ENCODE measurements at regions not wholly inside any gene's neighbourhood (a gene's known extent, or its start where the extent isn't known, plus 50 kb on each side); places are given as distances from the start of the nearest gene placed in this dataset.
"Not testable (repeated sequence)": the region's sequence is repeated elsewhere in the genome, so short reads cannot be mapped to it uniquely, and the experiment has no call there.

- DNase-seq (ENCODE audit: low spot score) = no peak
These were observed 144.0 kb upstream of the PALMD start for GRCh38 chr1:99501871-99502270.

GRCh38 chr1:99502400-99502799 lies 143.5 kb upstream of the PALMD start:
- no peak for DNase-seq (ENCODE audit: low spot score)

DNA sequence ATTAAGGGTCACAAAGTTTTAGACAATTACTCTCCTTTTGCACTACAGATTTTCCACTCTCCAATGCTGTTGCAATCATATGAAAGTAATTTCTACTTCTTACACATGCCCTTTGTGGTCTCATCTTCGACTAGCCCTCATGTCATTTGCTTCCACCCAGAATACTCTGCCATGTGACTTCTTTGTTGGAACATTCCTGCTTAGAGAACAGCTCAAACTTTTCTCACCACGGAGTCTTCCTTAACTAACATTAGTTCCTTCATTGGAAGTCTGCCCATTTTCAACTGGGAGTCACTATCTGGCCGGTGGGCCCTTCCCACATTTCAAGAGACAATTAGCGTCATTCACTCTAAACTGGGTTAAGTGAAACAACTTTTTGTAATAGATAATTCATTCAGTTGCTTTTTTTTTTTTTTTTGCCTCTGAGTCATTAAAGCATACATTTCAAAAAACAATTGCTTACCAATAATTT lies 142.6 kb upstream of the PALMD start:
- no peak for DNase-seq (ENCODE audit: low spot score)

- DNase-seq (ENCODE audit: low spot score) = no peak
These were observed 141.6 kb upstream of the PALMD start for GRCh38 chr1:99504287-99504686.

- DNase-seq (ENCODE audit: low spot score) = no peak
These were observed 139.3 kb upstream of the PALMD start for GRCh38 chr1:99506631-99507030.

DNA sequence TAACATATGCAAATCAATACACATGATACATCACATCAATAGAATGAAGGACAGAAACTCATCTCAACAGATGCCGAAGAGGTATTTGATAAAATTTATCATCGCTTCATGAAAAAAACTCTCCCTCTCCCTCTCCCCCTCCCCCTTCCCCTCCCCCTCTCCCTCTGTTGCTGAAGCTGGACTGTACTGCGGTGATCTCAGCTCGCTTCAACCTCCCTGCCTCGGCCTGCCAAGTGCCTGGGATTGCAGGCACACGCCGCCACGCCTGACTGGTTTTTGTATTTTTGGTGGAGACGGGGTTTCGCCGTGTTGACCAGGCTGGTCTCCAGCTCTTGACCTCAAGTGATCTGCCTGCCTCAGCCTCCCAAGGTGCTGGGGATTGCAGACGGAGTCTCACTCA lies 138.5 kb upstream of the PALMD start:
- not testable (repeated sequence) for DNase-seq (ENCODE audit: low spot score)

- DNase-seq (ENCODE audit: low spot score) = no peak
These were observed 137.8 kb upstream of the PALMD start for GRCh38 chr1:99507906-99508732.

- DNase-seq (ENCODE audit: low spot score) = not testable (repeated sequence)
These were observed 137.0 kb upstream of the PALMD start for GRCh38 chr1:99508733-99509445.

DNA sequence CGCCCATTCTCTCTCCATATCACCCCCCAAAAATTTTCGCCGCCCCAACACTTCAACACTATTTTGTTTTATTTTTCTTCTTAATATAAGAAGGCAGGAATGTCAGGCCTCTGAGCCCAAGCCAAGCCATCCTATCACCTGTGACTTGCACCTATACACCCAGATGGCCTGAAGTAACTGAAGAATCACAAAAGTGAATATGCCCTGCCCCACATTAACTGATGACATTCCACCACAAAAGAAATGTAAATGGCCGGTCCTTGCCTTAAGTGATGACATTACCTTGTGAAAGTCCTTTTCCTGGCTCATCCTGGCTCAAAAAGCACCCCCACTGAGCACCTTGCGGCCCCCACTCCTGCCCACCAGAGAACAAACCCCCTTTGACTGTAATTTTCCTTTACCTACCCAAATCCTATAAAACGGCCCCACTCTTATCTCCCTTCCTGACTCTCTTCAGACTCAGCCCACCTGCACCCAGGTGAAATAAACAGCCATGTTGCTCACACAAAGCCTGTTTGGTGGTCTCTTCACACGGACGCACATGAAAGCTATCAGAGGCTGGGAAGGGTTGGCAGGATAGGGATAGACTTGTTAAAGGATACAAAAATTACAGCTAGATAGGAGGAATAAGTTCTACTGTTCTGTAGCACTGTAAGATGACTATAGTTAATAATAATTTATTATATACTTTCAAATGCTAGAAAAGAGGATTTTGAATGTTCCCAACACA lies 130.9 kb upstream of the PALMD start:
- not testable (repeated sequence) for DNase-seq (ENCODE audit: low spot score)

GRCh38 chr1:99516141-99516540 lies 129.8 kb upstream of the PALMD start:
- DNase-seq (ENCODE audit: low spot score) = no peak

DNA sequence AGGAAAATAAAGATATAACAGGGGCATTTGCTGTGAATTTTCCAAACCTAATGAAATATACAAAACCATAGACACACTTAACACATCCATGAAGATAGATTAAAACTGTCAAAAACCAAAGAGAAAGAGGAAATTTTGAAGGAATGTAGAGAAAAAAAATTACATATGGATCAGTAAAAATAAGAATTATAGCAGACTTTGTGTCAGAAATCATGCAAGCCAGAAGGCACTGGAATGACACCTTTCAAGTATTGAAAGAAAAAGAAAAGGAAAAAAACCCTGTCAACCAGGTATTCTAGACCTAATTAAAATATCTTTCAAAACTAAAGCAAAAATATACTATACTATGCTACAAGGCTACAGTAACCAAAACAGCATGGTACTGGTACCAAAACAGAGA lies 125.8 kb upstream of the PALMD start:
- DNase-seq (ENCODE audit: low spot score) = no peak

DNA sequence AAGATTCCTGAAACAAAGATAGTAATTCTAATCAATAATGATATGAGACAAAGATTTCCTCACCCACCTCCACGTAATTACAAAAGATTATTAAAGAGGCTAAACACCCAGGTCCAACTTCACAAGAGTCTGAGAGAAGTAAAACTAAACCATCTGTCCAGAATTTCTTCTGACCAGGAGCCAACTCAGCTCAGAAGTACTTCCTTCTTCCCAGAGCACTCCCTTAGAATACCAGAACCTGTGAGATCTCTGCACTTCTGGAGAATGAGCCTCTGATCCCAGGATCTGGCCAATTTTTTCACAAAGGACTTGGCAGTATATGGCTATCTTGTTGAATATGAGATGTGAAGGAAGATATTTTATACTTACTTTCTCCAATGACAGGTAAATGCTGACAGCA lies 120.6 kb upstream of the PALMD start:
- DNase-seq (ENCODE audit: low spot score) = no peak

DNA sequence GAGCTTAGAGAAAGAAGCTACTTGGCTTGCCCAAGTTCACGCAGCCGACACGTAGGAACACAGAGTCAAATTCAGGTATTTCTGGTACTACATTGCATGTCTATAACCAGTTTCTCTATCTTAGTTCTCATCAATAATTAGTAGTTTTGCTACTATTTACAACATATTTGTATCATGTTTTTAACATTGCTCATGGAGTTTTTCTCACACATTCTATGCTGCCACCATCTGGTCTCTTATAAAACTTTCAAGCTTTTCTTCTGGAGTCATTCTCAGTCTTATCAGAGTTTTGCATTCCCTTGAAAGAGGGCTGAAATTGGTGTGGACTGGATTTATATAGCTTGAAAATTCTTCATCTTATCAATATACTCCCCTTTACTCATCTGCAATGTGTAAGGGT lies 118.8 kb upstream of the PALMD start:
- DNase-seq (ENCODE audit: low spot score) = peak; percentile 39

DNA sequence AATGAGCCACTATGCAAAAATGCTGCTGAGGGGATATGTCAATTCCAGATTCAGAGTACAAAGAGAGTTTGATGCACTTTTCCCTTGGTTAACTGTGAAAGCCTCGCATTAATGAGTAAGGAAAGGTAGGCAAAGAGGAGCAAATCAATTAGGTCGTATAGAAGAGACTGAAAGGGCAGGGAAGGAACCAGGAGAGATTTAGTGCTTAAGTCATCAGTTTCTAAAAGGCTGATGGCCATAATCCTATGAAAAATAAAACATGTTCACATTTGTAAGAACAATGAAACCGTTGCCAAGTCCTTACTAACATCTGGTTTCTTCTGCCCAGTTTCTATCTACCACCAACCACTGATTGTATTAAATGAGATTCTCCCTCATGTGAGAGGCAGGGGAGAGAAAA lies 118.4 kb upstream of the PALMD start:
- no peak for DNase-seq (ENCODE audit: low spot score)

DNA sequence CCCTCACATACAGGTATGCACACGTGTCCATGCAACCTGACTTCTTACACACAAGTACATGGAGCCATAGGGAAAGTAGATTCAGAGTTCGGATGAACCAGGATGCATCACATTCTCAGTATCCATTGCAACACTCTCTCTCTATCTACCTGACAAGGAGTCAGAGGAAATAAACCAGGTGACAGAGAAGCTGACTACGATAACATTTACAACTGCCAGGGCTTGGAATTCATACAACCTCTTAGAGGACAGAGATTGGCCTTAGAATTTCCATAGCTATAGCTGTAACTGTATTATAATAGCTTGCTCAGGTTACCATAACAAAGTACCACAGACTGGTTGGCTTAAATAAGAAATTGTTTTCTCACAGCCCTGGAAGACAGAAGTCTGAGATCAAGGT lies 116.9 kb upstream of the PALMD start:
- DNase-seq (ENCODE audit: low spot score) = no peak

- DNase-seq (ENCODE audit: low spot score) = no peak
These were observed 114.2 kb upstream of the PALMD start for GRCh38 chr1:99531578-99532275.

DNA sequence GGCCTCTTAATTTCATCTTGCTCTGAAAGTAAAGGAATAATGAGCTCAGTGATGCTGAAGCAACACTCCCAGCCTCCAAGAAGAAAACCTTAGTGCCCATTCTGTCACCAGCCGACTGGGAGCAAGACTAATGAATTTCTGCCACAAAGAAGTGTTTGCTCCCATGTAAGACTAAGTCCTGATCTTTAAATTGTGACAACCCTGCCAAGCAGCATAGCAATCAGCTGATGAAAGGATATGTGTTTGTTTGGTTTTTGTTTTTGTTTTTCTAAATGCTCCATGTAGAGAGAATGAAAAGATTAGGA lies 113.7 kb upstream of the PALMD start:
- no peak for DNase-seq (ENCODE audit: low spot score)

- DNase-seq (ENCODE audit: low spot score) = no peak
These were observed 111.8 kb upstream of the PALMD start for GRCh38 chr1:99533909-99534637.

GRCh38 chr1:99534638-99534930 lies 111.3 kb upstream of the PALMD start:
- peak; percentile 15 for DNase-seq (ENCODE audit: low spot score)

DNA sequence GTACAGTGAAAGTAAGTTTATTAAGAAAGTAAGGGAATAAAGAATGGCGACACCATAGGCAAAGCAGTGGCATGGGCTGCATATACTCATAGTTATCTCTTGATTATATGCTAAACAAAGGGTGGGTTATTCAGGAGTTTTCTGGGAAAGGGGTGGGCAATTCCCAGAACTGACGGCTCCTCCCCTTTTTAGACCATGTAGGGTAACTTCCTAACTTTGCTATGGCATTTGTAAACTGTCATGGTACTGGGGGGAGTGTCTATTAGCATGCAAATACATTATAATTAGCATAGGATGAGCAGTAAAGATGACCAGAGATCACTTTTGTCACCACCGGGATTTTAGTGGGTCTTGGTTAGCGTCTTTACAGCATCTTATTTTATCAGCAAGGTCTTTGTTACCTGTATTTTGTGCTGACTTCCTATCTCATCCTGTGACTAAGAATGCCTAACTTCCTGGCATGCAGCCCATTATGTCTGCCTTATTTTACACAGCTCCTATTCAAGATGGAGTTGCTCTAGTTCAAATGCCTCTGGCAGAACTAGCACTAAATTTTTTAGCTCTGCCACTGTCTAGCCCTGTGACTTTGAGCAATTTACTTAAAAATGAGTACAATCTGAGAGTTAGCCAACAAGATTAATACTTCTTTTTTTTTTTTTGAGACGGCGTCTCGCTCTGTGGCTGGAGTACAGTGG lies 110.3 kb upstream of the PALMD start:
- DNase-seq (ENCODE audit: low spot score) = no peak

Data from HT-29 (cell line).